GM21723 (cell line): ENCODE measurements at regions not wholly inside any gene's neighbourhood (a gene's known extent, or its start where the extent isn't known, plus 50 kb on each side); places are given as distances from the start of the nearest gene placed in this dataset.

Source experiments
- ATAC-seq: cut with Tn5 transposase; IDR thresholded peaks from one replicate; pipeline ENCODE4 v1.9.1; 2021; ENCODE audit warnings: mild to moderate bottlenecking, moderate library complexity; ENCODE audit not compliant: unreplicated experiment

GRCh38 chr3:193780397-193780796, 187.4 kb downstream of the OPA1 start:
- no peak for ATAC-seq

DNA sequence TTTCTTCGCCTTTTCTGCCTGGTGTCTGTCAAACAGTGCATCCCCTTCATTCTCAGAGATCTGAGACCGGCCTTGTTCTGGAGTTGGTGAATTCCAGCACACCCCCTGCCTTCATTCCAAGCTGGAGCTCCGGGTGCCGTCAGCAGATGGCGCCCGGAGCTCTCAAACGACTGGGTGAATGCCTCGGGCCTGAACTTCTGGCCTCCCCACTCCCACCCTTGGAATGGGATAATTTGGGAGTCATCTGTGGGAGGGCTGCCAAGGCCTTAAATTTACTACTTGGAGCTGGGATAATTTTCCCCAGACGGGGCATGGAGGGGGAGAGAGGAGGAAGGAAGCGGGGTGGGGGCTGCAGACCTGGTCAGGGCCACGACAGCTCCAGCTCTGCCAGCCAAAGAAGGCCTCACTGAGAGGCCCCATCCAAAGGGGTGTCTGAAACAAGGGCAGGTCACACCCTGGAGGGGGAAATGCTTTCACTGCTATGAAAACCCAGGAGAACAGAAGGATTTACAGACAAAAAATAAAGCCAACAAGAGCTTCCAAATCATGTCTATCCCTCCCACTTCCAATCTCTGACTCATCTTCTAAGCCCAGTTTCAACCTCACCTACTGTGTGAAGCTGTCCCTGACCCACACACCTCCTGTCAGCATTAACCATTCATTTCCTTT, 187.9 kb downstream of the OPA1 start:
- no peak for ATAC-seq

DNA sequence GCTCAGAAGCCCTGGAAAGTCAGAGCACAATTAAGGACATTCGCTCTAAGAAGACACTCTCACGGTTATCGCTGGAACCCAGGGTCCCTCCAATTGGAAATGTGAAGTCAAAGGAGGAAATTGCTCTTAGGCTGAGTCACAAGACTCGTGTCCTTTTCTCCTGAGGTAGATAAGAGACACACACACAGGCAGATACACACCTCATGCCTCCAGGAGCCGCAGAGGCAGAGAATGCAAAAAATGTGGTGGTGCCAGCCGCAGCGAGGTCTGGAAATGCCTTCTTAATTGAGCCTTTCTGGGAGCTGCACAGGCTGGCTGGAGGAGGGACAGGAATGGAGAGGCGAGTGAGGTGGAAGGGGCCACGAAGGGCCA, 189.3 kb downstream of the OPA1 start:
- ATAC-seq: no peak

GRCh38 chr3:193782747-193783146, 189.7 kb downstream of the OPA1 start:
- no peak for ATAC-seq

DNA sequence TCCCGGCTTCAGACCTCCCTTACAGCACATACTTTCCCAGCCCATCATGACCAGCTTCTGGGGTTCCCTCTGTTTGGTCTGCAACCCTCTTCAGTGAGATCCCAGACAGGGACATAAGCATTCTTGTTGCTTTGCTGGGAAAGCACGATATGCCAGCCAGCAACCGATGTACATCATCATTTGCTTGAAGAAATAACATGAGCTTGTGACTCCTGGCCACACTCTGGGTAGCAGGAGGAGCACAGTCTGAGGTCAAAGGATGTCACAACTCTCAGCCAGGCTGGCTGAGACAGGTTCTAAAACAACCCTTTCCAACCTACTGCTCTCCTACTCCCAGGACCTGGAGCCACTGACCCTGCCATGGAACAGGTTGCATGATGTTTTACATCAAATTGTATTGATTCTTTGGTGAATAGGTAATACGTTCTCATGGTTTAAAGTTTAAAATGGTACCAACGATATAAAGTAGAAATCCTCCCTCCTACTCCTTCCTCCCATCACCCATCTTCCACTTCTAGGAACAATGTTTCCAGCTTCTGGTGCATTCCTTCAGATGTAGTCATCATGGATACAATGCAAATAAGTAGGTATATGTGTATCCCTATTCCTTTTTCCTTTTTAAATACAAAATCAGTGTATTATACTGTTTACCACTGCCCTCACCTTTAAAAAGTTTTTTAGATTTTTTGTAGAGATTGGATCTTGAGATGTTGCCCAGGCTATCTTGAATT, 190.3 kb downstream of the OPA1 start:
- no peak for ATAC-seq

DNA sequence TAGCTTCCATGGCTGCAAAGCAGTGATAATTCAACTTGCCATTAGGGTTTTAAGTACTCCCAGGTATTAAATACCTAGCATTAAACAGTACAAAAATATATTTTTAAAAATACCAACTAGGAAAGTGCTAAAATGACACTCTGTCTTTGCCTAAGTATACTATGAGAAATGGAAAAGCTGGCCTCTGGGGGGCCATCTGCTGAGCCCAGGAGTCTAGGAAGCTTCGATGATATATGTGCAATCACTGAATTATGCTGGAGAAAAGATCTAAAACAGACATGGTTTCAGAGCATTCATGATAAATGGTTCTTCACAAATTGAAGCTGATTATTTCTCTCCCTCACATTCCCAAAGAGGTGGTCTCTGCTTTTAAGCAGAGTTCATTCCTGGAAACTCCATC, 191.8 kb downstream of the OPA1 start:
- no peak for ATAC-seq

- ATAC-seq: no peak
Measured at GRCh38 chr3:193787496-193787870, 194.5 kb downstream of the OPA1 start.

- peak; percentile 86 for ATAC-seq
Measured at GRCh38 chr3:193788189-193788991, 195.4 kb downstream of the OPA1 start.

DNA sequence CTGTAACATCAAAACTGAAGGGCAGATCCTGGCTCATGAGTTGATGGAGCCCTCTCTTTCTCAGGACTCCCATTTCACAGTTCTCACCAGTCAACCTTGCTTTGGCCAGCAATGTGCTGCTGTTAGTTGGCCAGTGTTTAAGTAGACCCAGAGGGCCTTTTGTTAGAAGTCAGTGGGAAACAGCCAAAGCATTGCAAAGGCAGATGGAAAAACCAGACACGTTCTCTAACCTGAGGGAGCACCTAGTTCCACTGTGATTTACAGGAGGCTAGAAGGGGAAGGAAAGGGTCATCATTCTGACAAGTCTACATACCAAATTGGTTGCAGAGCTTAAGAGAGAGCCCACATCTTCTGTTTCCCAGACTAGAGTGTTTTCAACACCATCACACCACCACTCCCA, 196.4 kb downstream of the OPA1 start:
- no peak for ATAC-seq

- no peak for ATAC-seq
Measured at GRCh38 chr3:193790086-193790990, 197.3 kb downstream of the OPA1 start.

DNA sequence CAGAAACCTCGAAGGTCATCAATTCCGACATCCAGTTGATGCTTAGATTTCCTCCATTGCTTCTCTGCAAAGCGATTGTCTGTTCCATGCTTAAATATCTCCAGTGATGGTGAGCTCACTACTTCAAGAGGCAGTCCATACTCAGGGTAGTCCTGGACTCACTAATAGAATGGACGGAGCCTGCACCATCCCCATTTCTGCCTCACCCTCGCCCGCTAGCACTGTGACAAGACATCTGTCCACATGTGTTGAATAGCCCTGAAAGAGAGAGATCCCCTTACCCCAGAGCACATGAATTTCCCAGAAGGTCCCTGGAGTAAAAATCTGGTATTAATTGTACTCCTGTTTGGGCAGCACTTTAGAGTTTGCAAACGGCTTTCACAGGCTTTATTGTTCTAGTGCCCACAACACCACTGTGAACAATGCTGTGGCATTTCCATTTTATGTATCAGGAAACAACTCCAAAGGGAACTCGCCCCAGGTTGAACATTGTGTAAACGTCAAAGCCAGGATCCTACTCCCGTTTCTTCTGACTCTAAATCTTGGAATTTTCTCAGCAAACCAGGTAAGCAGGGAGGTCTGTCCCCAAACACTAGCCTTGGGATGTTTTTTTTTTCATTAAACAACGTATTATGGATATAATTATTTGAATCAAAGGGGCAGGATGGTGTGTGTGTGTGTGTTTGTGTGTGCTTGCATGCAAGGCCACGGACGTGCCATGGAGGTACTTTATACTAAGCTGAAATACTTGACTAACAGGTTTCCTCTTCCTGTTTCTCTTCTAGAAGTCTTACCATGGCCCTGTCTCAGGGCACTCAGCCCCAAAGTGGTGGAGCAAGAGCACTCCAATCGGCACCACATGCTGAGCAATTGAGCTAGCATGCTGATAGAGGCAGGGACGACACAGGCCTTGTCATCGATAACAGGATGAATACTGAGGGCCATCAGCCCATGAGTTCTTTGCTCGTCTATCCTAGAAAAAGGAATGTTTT, 198.3 kb downstream of the OPA1 start:
- no peak for ATAC-seq

DNA sequence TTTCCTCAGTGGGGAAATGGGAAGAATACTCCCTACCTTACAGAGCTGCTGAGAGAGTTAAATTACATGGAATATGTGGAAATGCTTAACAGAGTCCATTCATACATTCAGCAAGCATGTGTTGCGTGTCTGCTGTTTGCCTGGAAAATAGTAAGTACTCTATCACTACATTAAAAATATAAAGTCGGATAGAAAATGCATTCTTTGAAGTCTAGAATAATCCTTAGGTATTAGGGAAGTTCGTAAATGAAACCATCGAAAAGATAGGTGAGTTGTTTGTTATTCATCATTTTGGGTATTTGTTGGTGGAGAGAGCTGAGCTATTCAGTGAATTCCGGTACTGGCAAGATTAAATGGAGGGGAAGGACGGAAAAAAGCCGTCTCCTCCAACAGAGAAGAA, 200.1 kb downstream of the OPA1 start:
- ATAC-seq: no peak

DNA sequence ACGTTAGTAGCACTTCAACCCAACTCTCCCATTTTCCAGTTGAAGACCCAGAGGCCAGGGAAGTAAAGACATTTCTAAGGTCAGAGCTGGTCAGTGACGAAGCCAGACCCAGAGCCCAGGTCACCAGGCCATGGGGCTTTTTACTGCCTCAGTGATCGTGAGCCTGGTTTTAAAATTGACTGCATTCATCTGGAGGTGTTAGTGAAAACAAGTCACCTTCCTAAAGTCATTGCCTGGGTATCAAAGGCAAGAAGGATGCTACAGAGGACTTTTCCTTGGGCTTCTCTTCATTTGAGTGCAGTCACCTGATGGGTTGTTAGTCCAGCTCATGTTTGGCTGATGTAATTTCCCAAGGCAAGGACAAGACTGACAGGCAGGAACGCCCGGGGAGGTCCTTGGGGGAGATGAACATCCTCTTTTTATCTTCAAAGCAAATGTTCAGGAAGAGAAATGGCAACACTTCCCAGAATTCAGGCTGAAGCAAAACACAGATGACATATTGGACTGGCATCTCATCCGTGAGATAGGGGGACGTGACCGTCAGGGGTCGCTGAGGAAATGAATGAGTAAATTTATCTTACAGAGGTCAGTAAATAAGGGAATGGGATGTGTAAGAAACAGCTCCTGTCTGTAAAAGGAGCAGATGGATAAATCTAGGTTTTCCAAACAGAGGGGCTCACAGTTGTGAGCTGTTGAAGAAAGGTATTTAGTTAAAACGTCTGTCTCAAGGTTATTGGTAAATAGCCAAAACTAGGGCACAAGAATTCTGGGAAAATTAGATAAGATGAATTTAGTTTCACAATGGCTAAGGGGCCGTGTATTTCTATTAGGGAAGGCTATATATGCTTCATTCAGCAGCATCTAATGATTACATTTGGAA, 201.2 kb downstream of the OPA1 start:
- no peak for ATAC-seq

GRCh38 chr3:193795062-193795690, 202.2 kb downstream of the OPA1 start:
- ATAC-seq: no peak

GRCh38 chr3:193796089-193796488, 203.1 kb downstream of the OPA1 start:
- ATAC-seq: no peak

GRCh38 chr3:193797566-193797965, 204.6 kb downstream of the OPA1 start:
- no peak for ATAC-seq

DNA sequence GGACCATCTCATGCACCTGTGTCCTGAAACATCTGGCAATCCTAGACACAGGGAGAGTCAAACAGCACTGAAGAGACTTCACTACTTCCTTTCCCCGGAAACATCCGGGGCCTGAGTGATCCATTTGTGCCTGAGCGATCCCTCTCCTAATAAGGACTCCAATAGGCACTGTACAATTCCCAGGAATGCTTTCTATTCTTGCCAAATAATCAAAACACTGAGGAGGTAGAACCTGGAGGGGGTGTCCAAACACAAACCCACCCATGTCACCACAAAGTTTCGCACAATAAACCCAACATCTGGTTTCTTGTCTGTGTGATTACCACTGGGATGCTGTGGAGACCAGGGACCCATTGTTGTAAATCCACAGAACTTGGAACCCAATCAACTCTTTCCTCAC, 205.0 kb downstream of the OPA1 start:
- ATAC-seq: no peak
